SIG-M5 treated with dmso at 0.1 percent for 504 hours (cell line): ENCODE measurements at regions not wholly inside any gene's neighbourhood (a gene's known extent, or its start where the extent isn't known, plus 50 kb on each side); places are given as distances from the start of the nearest gene placed in this dataset.
A peak's percentile ranks its signal among the peaks of the same experiment; 100 is the strongest.
"Not testable (repeated sequence)": the region's sequence is repeated elsewhere in the genome, so short reads cannot be mapped to it uniquely, and the experiment has no call there.

Source experiments
- DNase-seq: peaks from one replicate; lab custom pipeline; 2025; ENCODE audit not compliant: unreplicated experiment; lab: John Stamatoyannopoulos, UW

GRCh38 chr10:25707976-25708671 is 225.9 kb upstream of the MYO3A start:
- DNase-seq = no peak

GRCh38 chr10:25713894-25714240 is 220.2 kb upstream of the MYO3A start:
- DNase-seq = no peak

GRCh38 chr10:25724241-25724640 is 209.8 kb upstream of the MYO3A start:
- no peak for DNase-seq

GRCh38 chr10:25725917-25726716 is 207.9 kb upstream of the MYO3A start:
- DNase-seq = peak; percentile 33

GRCh38 chr10:25738776-25739175 is 195.3 kb upstream of the MYO3A start:
- DNase-seq = no peak

GRCh38 chr10:25743832-25744231 is 190.2 kb upstream of the MYO3A start:
- no peak for DNase-seq

- DNase-seq = no peak
Measured at GRCh38 chr10:25744574-25744973, 189.5 kb upstream of the MYO3A start.

GRCh38 chr10:25745976-25746375 is 188.1 kb upstream of the MYO3A start:
- no peak for DNase-seq

GRCh38 chr10:25747084-25747483 is 186.9 kb upstream of the MYO3A start:
- DNase-seq = no peak

- no peak for DNase-seq
Measured at GRCh38 chr10:25748509-25748908, 185.5 kb upstream of the MYO3A start.

GRCh38 chr10:25753776-25754175 is 180.3 kb upstream of the MYO3A start:
- DNase-seq = peak; percentile 72

GRCh38 chr10:25755874-25756273 is 178.2 kb upstream of the MYO3A start:
- not testable (repeated sequence) for DNase-seq

GRCh38 chr10:25756784-25757183 is 177.2 kb upstream of the MYO3A start:
- no peak for DNase-seq

GRCh38 chr10:25758041-25758457 is 176.0 kb upstream of the MYO3A start:
- DNase-seq = peak; percentile 33

- DNase-seq = no peak
Measured at GRCh38 chr10:25758511-25758910, 175.5 kb upstream of the MYO3A start.

GRCh38 chr10:25761937-25762336 is 172.1 kb upstream of the MYO3A start:
- no peak for DNase-seq

- DNase-seq = no peak
Measured at GRCh38 chr10:25766213-25766612, 167.8 kb upstream of the MYO3A start.

- DNase-seq = no peak
Measured at GRCh38 chr10:25766687-25767221, 167.3 kb upstream of the MYO3A start.

GRCh38 chr10:25768167-25768566 is 165.9 kb upstream of the MYO3A start:
- DNase-seq = no peak

GRCh38 chr10:25778646-25779045 is 155.4 kb upstream of the MYO3A start:
- DNase-seq = no peak

GRCh38 chr10:25786161-25786560 is 147.9 kb upstream of the MYO3A start:
- DNase-seq = no peak

- DNase-seq = no peak
Measured at GRCh38 chr10:25786899-25787298, 147.1 kb upstream of the MYO3A start.
